ENCODE measurements at regions not wholly inside any gene's neighbourhood (a gene's known extent, or its start where the extent isn't known, plus 50 kb on each side); places are given as distances from the start of the nearest gene placed in this dataset.

DNA sequence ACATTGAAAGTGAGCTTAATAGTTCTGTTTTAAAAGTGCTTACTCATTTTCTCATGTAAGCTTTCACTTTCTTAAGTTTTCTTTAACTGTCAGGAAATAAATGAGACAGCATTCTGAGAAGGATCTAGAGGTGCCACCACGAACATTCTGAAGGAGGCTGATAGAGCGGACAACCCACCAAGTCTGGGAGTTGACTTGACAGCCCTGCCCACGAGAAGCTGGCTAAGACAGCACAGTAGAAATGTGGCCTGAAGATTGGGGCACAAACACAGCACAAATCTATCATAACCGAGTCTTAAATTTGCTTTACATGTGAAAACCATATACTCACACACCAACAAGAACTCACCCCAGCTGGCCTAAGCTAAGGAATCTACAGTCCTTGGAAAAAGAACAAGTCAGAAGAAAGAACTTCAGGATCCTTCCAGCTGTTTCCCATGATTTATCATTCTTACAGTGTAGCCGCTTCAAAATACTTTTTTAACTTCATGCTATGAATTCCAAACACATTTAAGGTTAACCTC lies 144.2 kb upstream of the TNFAIP3 start:
- no peak overlapping the region for H3K27ac ChIP-seq
- no peak overlapping the region for H3K4me3 ChIP-seq
- H3K36me3 ChIP-seq (ENCODE audit: insufficient read depth, low read length): no peaks in the 10 kb centered on the region
- H3K9me3 ChIP-seq (ENCODE audit: low read depth, low read length): no peaks in the 10 kb centered on the region
- DNase-seq (ENCODE audit: low read depth, low spot score): no peak
- H3K9ac ChIP-seq (ENCODE audit: insufficient read length): no peak overlapping the region
- TF ChIP-seq FOXP2 (optimal IDR thresholded peaks at IDR 0.05; ENCODE audit: control extremely low read depth, extremely low read length, insufficient read depth) (no peak), EZH2 (IDR thresholded peaks at IDR 0.05) (no peak), POLR2AphosphoS5 (IDR thresholded peaks at IDR 0.05; ENCODE audit: borderline replicate concordance, low read depth, low read length) (no peak)

DNA sequence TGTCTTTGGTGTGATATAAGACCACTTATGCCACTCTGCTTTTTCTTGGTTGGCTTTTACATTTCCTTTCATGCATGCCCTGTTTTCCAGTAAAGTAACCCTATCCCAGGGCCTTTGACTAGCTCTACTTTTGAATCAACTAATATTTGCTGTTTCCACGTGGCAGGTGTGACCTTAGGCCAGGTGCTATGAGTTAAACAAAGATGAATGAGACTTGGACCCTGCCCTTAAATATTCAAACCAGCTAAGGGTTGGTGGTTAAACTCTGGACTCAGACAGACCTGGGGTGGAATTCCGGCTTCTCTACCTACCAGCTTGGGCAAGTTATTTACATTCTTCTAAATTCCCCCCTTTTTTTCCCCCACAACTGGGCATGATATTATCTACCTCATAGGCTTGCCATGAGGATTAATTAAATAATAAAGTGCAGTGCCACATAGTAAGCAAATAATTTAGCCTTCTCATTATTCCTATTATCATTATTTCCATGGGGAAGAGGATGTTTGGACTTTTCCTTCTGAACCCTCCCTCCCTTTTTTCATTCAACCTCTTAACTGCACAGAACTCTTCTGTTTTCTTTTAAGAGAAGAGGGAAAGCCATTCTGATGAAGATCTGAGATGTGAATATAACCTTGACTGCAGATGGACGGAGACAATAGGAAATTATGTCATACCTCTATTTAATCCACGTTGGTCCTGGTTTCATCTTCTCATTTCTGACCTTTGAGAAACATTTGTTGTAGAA lies 143.6 kb upstream of the TNFAIP3 start:
- Histone ChIP-seq H3K36me3 (ENCODE audit: insufficient read depth, low read length) (no peaks in the 10 kb centered on the region), H3K4me3 (no peak overlapping the region), H3K27ac (no peak overlapping the region), H3K9me3 (ENCODE audit: low read depth, low read length) (no peaks in the 10 kb centered on the region), H3K9ac (ENCODE audit: insufficient read length) (no peak overlapping the region)
- DNase-seq (ENCODE audit: low read depth, low spot score): no peak
- no peak for TF ChIP-seq EZH2 (IDR thresholded peaks at IDR 0.05)
- TF ChIP-seq FOXP2 (optimal IDR thresholded peaks at IDR 0.05; ENCODE audit: control extremely low read depth, extremely low read length, insufficient read depth): no peak
- TF ChIP-seq POLR2AphosphoS5 (IDR thresholded peaks at IDR 0.05; ENCODE audit: borderline replicate concordance, low read depth, low read length): no peak

DNA sequence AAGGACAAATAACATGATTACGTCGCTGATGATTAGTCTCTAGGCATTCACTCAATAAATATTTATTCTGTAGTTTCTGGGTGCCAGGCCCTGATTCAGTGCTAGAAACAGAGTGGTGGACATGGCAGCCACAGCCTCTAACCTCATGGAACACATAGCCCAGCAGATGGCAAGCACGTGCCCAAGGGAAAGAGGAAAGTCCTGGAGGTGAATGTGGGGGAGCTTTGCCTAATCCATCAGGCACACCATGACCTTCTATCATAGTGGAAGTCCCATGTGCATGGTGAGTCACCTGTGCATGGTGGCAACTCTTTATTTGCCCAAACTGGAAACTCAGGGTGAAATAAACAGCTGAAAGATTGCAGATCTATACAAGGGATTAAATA lies 143.0 kb upstream of the TNFAIP3 start:
- no peaks in the 10 kb centered on the region for H3K36me3 ChIP-seq (ENCODE audit: insufficient read depth, low read length)
- DNase-seq (ENCODE audit: low read depth, low spot score): no peak
- H3K4me3 ChIP-seq: no peak overlapping the region
- no peak overlapping the region for H3K27ac ChIP-seq
- H3K9me3 ChIP-seq (ENCODE audit: low read depth, low read length): no peaks in the 10 kb centered on the region
- no peak overlapping the region for H3K9ac ChIP-seq (ENCODE audit: insufficient read length)
- TF ChIP-seq FOXP2 (optimal IDR thresholded peaks at IDR 0.05; ENCODE audit: control extremely low read depth, extremely low read length, insufficient read depth) (no peak), EZH2 (IDR thresholded peaks at IDR 0.05) (no peak), POLR2AphosphoS5 (IDR thresholded peaks at IDR 0.05; ENCODE audit: borderline replicate concordance, low read depth, low read length) (no peak)

DNA sequence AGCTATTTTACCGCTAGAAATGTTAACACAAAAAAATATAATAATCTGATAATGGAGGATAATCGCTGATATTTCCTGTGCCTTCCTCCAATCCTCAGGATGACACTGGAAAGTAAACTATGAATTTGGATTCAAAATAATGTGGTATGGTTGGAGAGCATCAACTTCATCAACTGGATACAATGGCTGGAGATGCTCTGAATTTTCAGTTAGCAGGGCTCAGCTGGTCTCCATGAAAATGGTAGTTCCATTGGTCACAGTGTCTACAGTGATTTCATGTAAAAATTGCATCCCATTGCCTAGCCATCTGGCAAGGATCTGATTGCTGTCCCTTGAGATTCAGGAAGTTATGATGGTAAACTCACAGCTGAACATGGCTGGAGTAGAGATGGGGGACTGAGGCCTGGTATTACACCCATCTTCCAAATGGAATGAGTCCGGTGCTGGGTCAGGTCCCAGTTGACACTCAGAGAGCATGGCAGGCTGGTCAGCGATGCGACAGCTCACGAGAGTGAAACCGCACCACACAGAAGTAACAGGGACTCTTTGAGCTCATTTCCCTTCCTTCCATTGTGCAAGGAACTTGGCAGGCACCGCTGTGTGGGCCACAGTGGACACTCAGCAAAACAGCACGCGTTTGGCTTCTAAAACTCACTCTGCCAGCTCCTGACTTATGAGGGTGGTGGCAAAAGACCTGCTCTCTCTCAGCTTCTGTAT lies 142.4 kb upstream of the TNFAIP3 start:
- no peaks in the 10 kb centered on the region for H3K9me3 ChIP-seq (ENCODE audit: low read depth, low read length)
- TF ChIP-seq FOXP2 (optimal IDR thresholded peaks at IDR 0.05; ENCODE audit: control extremely low read depth, extremely low read length, insufficient read depth): no peak
- TF ChIP-seq POLR2AphosphoS5 (IDR thresholded peaks at IDR 0.05; ENCODE audit: borderline replicate concordance, low read depth, low read length): no peak
- no peak for TF ChIP-seq EZH2 (IDR thresholded peaks at IDR 0.05)
- DNase-seq (ENCODE audit: low read depth, low spot score): no peak
- H3K27ac ChIP-seq: no peak overlapping the region
- H3K9ac ChIP-seq (ENCODE audit: insufficient read length): no peak overlapping the region
- H3K4me3 ChIP-seq: no peak overlapping the region
- no peaks in the 10 kb centered on the region for H3K36me3 ChIP-seq (ENCODE audit: insufficient read depth, low read length)

DNA sequence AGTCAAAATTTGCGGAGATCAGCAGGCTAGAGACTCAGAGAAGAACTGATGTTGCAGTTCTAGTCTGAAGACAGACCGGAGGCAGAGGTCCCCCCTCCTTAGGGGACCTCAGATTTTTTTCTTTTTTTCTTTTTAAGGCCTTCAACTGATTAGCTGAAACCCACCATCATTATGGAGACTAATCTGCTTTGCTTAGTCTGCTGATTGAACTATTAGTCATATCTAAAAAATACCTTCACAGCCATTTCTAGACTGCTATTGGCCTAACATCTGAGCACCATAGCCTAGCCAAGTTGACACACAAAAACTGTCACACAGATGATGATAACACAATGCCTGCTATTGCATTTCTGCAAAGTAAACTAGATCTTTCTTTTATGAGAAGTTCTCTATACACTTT lies 141.1 kb upstream of the TNFAIP3 start:
- TF ChIP-seq FOXP2 (optimal IDR thresholded peaks at IDR 0.05; ENCODE audit: control extremely low read depth, extremely low read length, insufficient read depth) (no peak), POLR2AphosphoS5 (IDR thresholded peaks at IDR 0.05; ENCODE audit: borderline replicate concordance, low read depth, low read length) (no peak), EZH2 (IDR thresholded peaks at IDR 0.05) (no peak)
- H3K4me3 ChIP-seq: no peak overlapping the region
- no peaks in the 10 kb centered on the region for H3K9me3 ChIP-seq (ENCODE audit: low read depth, low read length)
- no peak overlapping the region for H3K27ac ChIP-seq
- no peak overlapping the region for H3K9ac ChIP-seq (ENCODE audit: insufficient read length)
- no peak for DNase-seq (ENCODE audit: low read depth, low spot score)
- no peaks in the 10 kb centered on the region for H3K36me3 ChIP-seq (ENCODE audit: insufficient read depth, low read length)

DNA sequence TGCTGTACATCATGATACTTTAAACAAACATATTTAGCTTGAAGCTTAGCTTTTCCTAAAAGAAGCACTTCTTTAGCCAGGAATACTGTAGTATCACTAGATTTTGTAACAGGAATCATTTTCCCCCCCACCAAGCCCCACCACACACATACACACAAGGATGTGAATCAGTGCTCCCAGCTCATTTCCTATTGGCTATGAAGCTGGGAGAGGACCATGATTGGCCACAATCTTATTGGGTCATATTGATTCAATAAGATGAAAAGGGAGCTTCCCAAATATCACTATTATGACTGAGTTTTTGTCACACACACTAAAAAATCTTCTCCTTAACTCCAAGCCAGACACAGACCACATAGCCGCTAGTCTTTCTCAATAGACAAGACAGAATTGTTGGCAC lies 140.5 kb upstream of the TNFAIP3 start:
- H3K9ac ChIP-seq (ENCODE audit: insufficient read length): no peak overlapping the region
- no peak for DNase-seq (ENCODE audit: low read depth, low spot score)
- H3K36me3 ChIP-seq (ENCODE audit: insufficient read depth, low read length): no peaks in the 10 kb centered on the region
- H3K27ac ChIP-seq: no peak overlapping the region
- TF ChIP-seq FOXP2 (optimal IDR thresholded peaks at IDR 0.05; ENCODE audit: control extremely low read depth, extremely low read length, insufficient read depth): no peak
- no peak for TF ChIP-seq EZH2 (IDR thresholded peaks at IDR 0.05)
- TF ChIP-seq POLR2AphosphoS5 (IDR thresholded peaks at IDR 0.05; ENCODE audit: borderline replicate concordance, low read depth, low read length): no peak
- no peak overlapping the region for H3K4me3 ChIP-seq
- H3K9me3 ChIP-seq (ENCODE audit: low read depth, low read length): no peaks in the 10 kb centered on the region

DNA sequence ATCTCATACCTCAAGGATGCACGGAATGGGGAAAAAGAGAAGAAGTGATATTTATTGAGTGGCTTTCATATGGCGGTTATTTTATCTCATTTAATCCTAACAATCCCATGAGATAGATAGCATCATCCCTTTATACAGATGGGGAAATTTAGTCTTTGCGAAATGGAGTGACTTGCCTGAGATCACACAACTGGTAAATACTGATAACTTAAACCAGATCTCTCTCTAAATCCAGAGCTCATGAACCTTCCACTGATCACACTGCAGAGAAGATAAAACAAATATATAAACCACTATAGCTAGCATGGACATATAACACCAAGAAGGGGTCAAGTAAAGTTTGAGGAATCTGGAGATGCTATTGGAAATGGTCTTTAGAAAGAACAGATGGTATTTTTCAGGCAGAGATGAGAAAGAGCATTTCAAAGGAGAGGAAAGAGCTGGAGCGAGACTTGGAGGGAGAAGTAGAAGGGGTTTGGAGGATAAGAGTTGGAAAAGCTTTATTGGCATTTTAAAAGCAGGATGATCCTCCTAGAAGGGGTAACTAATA lies 139.8 kb upstream of the TNFAIP3 start:
- Histone ChIP-seq H3K27ac (no peak overlapping the region), H3K4me3 (no peak overlapping the region), H3K9me3 (ENCODE audit: low read depth, low read length) (no peaks in the 10 kb centered on the region), H3K36me3 (ENCODE audit: insufficient read depth, low read length) (no peaks in the 10 kb centered on the region), H3K9ac (ENCODE audit: insufficient read length) (no peak overlapping the region)
- TF ChIP-seq EZH2 (IDR thresholded peaks at IDR 0.05): no peak
- TF ChIP-seq POLR2AphosphoS5 (IDR thresholded peaks at IDR 0.05; ENCODE audit: borderline replicate concordance, low read depth, low read length): no peak
- no peak for TF ChIP-seq FOXP2 (optimal IDR thresholded peaks at IDR 0.05; ENCODE audit: control extremely low read depth, extremely low read length, insufficient read depth)
- DNase-seq (ENCODE audit: low read depth, low spot score): no peak
